ENCODE measurements at regions not wholly inside any gene's neighbourhood (a gene's known extent, or its start where the extent isn't known, plus 50 kb on each side); places are given as distances from the start of the nearest gene placed in this dataset.
"Not testable (repeated sequence)": the region's sequence is repeated elsewhere in the genome, so short reads cannot be mapped to it uniquely, and the experiment has no call there.

DNA sequence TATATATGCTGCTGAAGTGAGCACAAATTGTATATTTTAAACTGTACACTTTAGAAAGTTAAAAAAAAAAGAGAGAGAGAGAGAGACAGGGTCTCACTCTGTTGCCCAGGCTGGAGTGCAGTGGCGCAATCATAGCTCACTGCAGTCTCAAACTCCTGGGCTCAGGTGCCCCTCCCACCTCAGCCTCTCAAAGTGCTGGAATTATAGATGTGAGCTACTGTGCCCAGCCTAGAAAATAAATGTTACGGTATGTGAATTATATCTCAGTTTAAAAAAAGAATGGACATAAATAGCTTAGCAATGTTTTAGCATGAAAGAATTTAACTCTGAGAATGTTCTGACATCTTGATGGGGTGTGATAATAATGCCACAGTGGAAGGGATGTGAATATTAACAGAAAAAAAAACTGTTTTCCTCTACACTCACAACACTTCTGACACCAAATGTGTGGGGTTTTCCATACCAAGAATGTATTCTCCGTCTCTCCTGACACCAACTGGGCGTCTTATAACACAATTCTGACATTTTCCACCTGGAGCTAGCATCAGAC is 162.1 kb downstream of the PLCE1 start:
- no peaks in the 10 kb centered on the region for H3K36me3 Mint-ChIP-seq (ENCODE audit: low read depth)
- H3K27ac Mint-ChIP-seq: no peak overlapping the region
- no peaks in the 10 kb centered on the region for H3K9me3 Mint-ChIP-seq
- H3K4me1 Mint-ChIP-seq: no peaks in the 10 kb centered on the region
- CTCF ChIA-PET: no interaction called here
- POLR2A ChIA-PET: no interaction called here
- no peak for DNase-seq
- no peak overlapping the region for H3K4me3 Mint-ChIP-seq
- no peaks in the 10 kb centered on the region for H3K27me3 Mint-ChIP-seq

DNA sequence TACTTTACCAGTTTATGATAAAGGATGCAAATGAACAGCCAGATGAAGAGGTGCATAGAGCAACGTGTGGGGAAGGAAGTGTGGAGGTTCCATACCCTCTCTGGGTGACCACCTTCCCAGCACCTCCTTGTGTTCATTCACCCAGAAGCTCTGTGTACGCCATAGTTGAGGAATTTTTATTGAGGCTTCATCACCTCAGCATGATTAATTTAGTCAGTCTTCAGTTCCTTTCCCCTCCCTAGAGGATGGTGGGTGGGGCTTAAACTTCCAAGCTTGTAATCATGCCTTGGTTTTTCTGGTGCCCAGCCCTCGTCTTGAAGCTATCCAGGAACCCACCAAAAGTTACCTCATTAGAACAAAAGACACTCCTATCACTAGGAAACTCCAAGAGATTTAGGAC is 162.7 kb downstream of the PLCE1 start:
- H3K4me3 Mint-ChIP-seq: no peak overlapping the region
- no peaks in the 10 kb centered on the region for H3K27me3 Mint-ChIP-seq
- H3K27ac Mint-ChIP-seq: no peak overlapping the region
- no peak for DNase-seq
- H3K9me3 Mint-ChIP-seq: no peaks in the 10 kb centered on the region
- POLR2A ChIA-PET: no interaction called here
- no peaks in the 10 kb centered on the region for H3K36me3 Mint-ChIP-seq (ENCODE audit: low read depth)
- H3K4me1 Mint-ChIP-seq: no peaks in the 10 kb centered on the region
- CTCF ChIA-PET: no interaction called here

DNA sequence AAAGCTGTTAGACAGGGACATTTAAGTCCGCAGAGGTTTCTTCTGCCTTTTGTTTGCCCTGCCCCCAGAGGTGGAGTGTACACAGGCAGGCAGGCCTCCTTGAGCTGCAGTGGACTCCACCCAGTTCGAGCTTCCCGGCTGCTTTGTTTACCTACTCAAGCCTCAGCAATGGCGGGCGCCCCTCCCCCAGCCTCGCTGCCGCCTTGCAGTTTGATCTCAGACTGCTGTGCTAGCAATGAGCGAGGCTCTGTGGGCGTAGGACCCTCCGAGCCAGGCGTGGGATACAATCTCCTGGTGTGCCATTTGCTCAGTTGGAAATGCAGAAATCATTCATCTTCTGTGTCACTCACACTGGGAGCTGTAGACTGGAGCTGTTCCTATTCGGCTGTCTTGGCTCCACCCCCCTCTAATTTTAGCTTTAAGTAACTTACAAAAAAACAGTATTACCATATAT is 171.5 kb downstream of the PLCE1 start:
- DNase-seq; POLR2A ChIA-PET; H3K4me1 Mint-ChIP-seq; H3K27ac Mint-ChIP-seq; H3K9me3 Mint-ChIP-seq; H3K27me3 Mint-ChIP-seq; H3K4me3 Mint-ChIP-seq; H3K36me3 Mint-ChIP-seq (ENCODE audit: low read depth); CTCF ChIA-PET: not testable (repeated sequence)

DNA sequence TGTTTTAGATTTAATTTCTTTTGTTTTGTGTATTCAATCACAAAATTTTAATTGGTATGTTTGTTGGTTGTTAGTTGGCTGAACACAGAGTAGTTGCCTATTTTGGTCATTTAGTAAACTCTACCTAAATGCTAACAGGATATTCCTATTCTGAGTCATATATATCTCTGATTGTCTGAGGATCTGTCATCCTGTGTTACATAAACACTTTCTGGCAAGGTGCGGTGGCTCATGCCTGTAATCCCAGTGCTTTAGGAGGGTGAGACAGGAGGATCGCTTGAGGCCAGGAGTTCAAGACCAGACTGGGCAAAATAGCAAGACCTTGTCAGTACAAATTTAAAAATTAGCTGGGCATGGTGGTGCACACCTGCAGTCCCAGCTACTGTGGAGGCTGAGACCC is 178.6 kb downstream of the PLCE1 start:
- DNase-seq: no peak
- ChIA-PET CTCF (no interaction called here), POLR2A (no interaction called here)
- no peaks in the 10 kb centered on the region for H3K4me1 Mint-ChIP-seq
- no peaks in the 10 kb centered on the region for H3K36me3 Mint-ChIP-seq (ENCODE audit: low read depth)
- no peak overlapping the region for H3K4me3 Mint-ChIP-seq
- H3K9me3 Mint-ChIP-seq: no peaks in the 10 kb centered on the region
- no peak overlapping the region for H3K27ac Mint-ChIP-seq
- peaks cover 6% of the 10 kb centered on the region for H3K27me3 Mint-ChIP-seq

DNA sequence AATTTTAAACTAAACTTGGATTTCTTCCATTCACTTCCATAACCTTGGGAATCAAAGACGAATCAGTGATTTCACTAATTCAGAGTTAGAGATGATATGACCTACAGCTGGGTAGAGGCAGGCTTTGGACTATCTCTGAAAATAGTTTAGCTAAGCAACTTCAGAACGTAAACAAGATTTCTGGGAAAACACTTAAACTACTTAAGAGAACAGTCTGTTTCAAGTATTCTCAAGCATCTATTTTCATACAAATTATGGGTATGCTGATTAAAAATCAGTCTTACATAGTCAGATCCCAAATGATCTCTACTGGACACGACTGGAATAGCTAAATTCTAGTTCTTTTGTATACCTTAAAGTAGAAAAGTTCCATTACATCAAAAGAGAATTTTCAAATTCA is 179.9 kb downstream of the PLCE1 start:
- Mint-ChIP-seq H3K4me1 (no peaks in the 10 kb centered on the region), H3K36me3 (ENCODE audit: low read depth) (no peaks in the 10 kb centered on the region), H3K9me3 (no peaks in the 10 kb centered on the region), H3K27ac (no peak overlapping the region), H3K4me3 (no peak overlapping the region), H3K27me3 (peaks cover 9% of the 10 kb centered on the region)
- ChIA-PET CTCF (no interaction called here), POLR2A (no interaction called here)
- no peak for DNase-seq

DNA sequence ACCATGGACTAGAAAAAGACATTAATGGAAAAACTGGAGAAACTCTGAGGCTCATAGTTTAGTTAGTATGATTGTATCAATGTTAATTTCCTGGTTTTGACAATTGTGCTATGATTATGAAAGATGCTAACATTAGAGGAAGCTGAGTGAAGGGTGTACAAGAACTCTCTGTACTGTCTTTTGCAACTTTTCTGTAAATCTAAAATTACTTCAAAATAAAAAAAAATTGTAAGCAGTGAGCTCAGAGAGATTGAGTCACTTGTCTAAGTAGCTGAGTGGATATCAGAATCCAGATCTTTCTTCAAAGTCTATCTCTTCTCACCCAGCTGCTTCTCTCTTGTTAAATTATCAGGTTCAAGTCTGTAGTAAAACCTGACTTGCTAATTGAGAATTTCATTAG is 181.1 kb downstream of the PLCE1 start:
- no peak overlapping the region for H3K27ac Mint-ChIP-seq
- no peak overlapping the region for H3K4me3 Mint-ChIP-seq
- CTCF ChIA-PET: no interaction called here
- no peak for DNase-seq
- H3K4me1 Mint-ChIP-seq: no peaks in the 10 kb centered on the region
- peaks cover 6% of the 10 kb centered on the region for H3K27me3 Mint-ChIP-seq
- H3K36me3 Mint-ChIP-seq (ENCODE audit: low read depth): no peaks in the 10 kb centered on the region
- no peaks in the 10 kb centered on the region for H3K9me3 Mint-ChIP-seq
- POLR2A ChIA-PET: no interaction called here

DNA sequence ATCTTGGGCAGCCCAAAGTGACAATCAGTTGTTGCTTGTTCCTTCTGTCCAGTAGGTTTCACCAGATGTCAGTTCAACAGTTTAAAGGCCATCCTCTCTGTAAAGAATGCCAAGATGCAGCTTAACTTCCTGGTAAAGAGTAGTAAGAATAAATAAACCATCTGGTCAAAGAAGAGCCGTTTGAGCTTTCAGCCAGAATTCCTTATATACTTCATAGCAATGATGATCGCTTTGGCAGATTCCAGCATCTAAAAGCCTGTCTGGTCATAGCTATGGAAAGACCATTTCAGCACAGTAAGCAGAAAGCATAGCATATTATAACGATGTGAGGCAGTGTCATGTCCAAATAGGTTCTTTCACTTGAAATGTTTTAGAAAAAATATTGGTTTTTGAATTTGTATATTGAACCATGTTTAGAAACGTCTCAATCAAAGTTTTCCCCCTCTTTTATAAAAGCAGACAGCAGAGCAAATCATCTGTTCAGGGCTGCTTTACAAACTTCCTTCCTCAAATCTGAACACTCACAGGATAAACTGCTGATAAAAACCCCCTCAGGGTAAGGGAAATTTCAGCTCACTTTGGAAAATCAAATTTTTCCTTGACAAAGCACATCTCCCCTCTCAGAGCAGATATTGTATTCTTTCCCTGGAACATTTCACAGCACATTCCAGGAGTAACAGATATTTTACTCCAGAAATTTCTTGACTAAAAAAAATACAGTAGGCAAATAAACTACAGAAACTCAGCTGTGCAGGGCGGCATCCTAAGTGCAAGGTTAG is 184.1 kb downstream of the NOC3L start:
- Mint-ChIP-seq H3K27ac (no peak overlapping the region), H3K4me1 (no peaks in the 10 kb centered on the region), H3K9me3 (no peaks in the 10 kb centered on the region), H3K27me3 (peaks cover 6% of the 10 kb centered on the region), H3K4me3 (no peak overlapping the region), H3K36me3 (ENCODE audit: low read depth) (no peaks in the 10 kb centered on the region)
- no peak for DNase-seq
- POLR2A ChIA-PET: no interaction called here
- CTCF ChIA-PET: no interaction called here

DNA sequence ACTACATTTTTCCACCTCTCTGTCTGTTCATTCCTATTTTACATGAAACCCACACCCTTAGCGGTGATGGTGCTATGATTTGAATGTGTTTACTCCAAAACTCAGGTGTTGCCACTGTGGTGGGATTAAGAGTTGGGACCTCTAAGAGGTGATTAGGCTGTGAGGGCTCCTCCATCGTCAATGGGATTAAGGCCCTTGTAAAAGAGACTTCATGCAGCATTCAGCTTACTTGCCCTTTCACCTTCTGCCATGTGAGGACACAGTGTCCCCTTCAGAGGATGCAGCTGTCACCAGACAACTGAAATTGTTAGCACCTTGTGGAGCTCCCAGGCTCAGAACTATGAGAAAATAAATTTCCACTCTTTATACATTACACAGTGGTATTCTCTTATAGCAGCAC is 182.2 kb downstream of the NOC3L start:
- DNase-seq: no peak
- Mint-ChIP-seq H3K4me3 (no peak overlapping the region), H3K27ac (no peak overlapping the region), H3K27me3 (peaks cover 6% of the 10 kb centered on the region), H3K4me1 (no peaks in the 10 kb centered on the region), H3K36me3 (ENCODE audit: low read depth) (no peaks in the 10 kb centered on the region), H3K9me3 (no peaks in the 10 kb centered on the region)
- ChIA-PET CTCF (no interaction called here), POLR2A (no interaction called here)

DNA sequence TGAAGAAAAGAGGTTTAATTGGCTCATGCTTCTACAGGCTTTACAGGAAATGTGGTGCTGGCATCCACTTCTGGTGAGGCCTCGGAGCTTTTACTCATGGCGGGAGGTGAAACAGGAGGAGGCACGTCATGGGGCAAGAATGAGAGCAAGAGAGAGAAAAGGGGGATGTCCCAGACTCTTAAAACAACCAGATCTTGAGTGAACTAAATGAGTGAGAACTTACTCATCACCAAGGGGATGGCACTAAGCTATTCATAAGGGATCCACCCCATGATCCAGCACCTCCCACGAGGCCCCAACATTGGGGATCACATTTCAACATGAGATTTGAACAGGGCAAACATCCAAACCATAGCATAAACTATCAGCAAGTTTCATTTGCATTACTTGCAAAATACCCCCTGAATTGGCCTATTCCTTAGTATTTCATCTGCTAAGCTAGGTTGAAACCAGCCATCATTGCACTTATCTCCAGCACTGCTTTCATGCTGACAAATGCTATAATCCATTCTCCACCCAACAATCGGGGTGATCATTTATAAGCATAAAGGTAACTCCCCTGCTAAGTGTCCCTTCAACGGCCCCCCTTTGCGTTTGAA is 179.0 kb downstream of the NOC3L start:
- Mint-ChIP-seq H3K27ac (no peak overlapping the region), H3K4me3 (no peak overlapping the region), H3K4me1 (no peaks in the 10 kb centered on the region), H3K36me3 (ENCODE audit: low read depth) (no peaks in the 10 kb centered on the region), H3K27me3 (peaks cover 1% of the 10 kb centered on the region), H3K9me3 (no peaks in the 10 kb centered on the region)
- ChIA-PET POLR2A (no interaction called here), CTCF (no interaction called here)
- DNase-seq: no peak

DNA sequence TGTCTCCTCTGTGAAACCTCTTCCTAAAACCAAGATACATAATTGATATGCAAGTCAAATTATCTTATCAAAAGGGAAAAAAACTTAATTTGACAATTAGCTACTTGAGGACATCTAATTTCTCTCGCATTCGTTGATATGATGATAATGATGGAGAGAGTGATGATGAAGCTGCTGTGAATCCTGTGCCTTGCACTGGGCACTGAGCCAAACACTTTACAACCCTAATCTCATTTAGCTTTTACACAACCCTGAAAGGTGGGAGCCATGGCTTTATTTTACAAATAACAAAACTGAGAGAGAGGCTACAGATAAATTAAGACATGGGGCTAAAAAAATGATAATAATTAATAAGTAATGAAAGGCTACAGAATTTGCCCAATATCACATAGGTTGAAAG is 176.0 kb downstream of the NOC3L start:
- Mint-ChIP-seq H3K4me3 (no peak overlapping the region), H3K4me1 (no peaks in the 10 kb centered on the region), H3K36me3 (ENCODE audit: low read depth) (no peaks in the 10 kb centered on the region), H3K9me3 (no peaks in the 10 kb centered on the region), H3K27ac (no peak overlapping the region), H3K27me3 (no peaks in the 10 kb centered on the region)
- POLR2A ChIA-PET: no interaction called here
- CTCF ChIA-PET: no interaction called here
- DNase-seq: no peak

DNA sequence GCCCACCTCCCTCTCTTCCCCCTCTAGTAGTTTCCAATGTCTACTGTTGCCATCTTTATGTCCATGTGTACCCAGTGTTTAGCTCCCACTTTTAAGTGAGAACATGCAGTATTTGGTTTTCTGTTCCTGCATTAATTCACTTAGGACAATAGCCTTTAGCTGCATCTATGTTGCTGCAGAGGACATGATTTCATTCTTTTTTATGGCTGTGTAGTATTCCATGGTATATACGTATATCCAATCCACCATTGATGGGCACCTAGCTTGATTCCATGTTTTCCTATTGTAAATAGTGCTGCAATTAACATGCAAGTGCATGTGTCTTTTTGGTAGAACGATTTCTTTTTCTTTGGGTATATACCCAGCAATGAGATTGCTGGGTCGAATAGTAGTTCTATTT is 170.4 kb downstream of the NOC3L start:
- H3K4me1 Mint-ChIP-seq: no peaks in the 10 kb centered on the region
- no peak overlapping the region for H3K4me3 Mint-ChIP-seq
- H3K36me3 Mint-ChIP-seq (ENCODE audit: low read depth): no peaks in the 10 kb centered on the region
- H3K9me3 Mint-ChIP-seq: no peaks in the 10 kb centered on the region
- POLR2A ChIA-PET: no interaction called here
- CTCF ChIA-PET: no interaction called here
- H3K27me3 Mint-ChIP-seq: peaks cover 7% of the 10 kb centered on the region
- DNase-seq: no peak
- no peak overlapping the region for H3K27ac Mint-ChIP-seq

DNA sequence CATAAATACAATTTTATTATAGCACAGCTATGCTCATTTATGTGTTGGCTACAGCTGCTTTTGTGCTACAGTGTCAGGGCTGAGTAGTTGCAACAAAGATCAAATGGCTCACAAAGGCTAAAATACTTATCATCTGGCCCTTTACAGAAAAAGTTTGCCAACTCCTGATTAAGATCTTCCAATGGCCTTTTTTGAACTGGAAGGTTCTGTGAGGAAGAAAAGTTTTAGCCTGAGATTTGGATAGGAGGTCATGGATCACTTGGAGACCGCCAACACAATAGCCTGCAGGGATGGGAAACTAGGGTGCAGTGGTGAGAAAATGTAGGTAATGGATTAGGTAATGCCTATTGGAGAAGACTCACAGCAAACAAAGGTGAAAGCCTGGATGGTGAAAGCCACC is 169.8 kb downstream of the NOC3L start:
- H3K9me3 Mint-ChIP-seq: no peaks in the 10 kb centered on the region
- ChIA-PET CTCF (no interaction called here), POLR2A (no interaction called here)
- no peak overlapping the region for H3K4me3 Mint-ChIP-seq
- no peaks in the 10 kb centered on the region for H3K36me3 Mint-ChIP-seq (ENCODE audit: low read depth)
- H3K4me1 Mint-ChIP-seq: no peaks in the 10 kb centered on the region
- peaks cover 7% of the 10 kb centered on the region for H3K27me3 Mint-ChIP-seq
- no peak for DNase-seq
- H3K27ac Mint-ChIP-seq: no peak overlapping the region

DNA sequence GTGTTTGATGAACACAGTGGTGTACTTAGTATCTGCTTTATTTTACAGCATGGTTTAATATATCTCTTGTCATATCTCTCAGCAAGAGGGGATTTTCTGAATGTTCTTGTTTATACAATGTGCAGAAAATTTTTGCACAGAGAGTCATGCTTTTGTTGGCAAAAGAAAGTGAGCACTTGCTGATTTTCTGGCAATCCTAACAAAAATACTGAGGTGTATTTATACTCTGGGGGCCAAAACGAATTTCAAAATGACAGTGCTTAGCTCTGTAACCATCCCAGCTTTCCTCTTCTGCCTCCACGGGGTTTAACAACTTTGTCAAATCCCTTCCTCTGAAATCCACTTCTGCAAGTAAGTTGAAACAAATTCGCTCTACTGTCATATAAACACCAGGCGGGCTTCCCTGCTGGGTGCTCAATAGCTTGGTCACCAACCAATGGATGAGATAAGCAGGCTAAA is 169.2 kb downstream of the NOC3L start:
- ChIA-PET CTCF (no interaction called here), POLR2A (no interaction called here)
- H3K4me1 Mint-ChIP-seq: no peaks in the 10 kb centered on the region
- no peak overlapping the region for H3K27ac Mint-ChIP-seq
- H3K9me3 Mint-ChIP-seq: no peaks in the 10 kb centered on the region
- H3K27me3 Mint-ChIP-seq: peaks cover 7% of the 10 kb centered on the region
- no peak for DNase-seq
- H3K4me3 Mint-ChIP-seq: no peak overlapping the region
- H3K36me3 Mint-ChIP-seq (ENCODE audit: low read depth): no peaks in the 10 kb centered on the region

DNA sequence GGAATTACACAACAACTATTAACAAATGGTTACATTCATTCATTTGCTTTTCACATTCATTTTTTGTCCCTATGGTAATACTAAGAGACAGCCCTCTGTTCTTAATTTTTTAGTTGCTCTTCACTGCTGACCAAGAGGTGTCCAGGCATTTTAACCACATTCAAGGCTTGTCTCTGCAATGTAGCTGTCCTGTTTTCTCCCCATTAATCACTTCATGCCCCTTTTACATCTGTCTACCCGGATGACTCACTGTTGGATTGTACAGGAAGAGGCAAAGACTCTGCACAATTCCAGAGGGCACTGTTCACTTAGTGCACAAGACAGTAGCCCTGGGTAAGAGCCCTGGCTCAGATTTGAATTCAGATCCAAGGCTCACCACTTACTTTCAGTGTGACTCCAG is 168.5 kb downstream of the NOC3L start:
- CTCF ChIA-PET: no interaction called here
- POLR2A ChIA-PET: no interaction called here

More for the DNA sequence above, 168.5 kb downstream of the NOC3L start:
- H3K36me3 Mint-ChIP-seq (ENCODE audit: low read depth): no peaks in the 10 kb centered on the region
- H3K4me3 Mint-ChIP-seq: no peak overlapping the region
- DNase-seq: no peak
- H3K27me3 Mint-ChIP-seq: peaks cover 7% of the 10 kb centered on the region
- no peaks in the 10 kb centered on the region for H3K4me1 Mint-ChIP-seq
- no peak overlapping the region for H3K27ac Mint-ChIP-seq
- no peaks in the 10 kb centered on the region for H3K9me3 Mint-ChIP-seq

Data from activated CD4-positive, alpha-beta memory T cell treated with anti-CD3 and anti-CD28 coated beads, Interleukin-2, amount 10 ng/mL, durations not matched to agents 7 days and 5 days (primary cell).